Mesenchymal stem cell (in vitro differentiated cells and primary cell): ENCODE measurements at regions not wholly inside any gene's neighbourhood (a gene's known extent, or its start where the extent isn't known, plus 50 kb on each side); places are given as distances from the start of the nearest gene placed in this dataset.
"Not testable (repeated sequence)": the region's sequence is repeated elsewhere in the genome, so short reads cannot be mapped to it uniquely, and the experiment has no call there.

Experiments
- DNase-seq: peaks from one replicate; pipeline ENCODE4 v3.0.0-alpha.2; 2013
- H2AFZ ChIP-seq: one replicate; pipeline ENCODE4 v1.6.1; 2013; ENCODE audit warnings: low read depth, mild to moderate bottlenecking, control low read depth, inconsistent platforms, low read length, moderate library complexity
- H2AK5ac ChIP-seq: 2 replicates; pipeline ENCODE4 v1.6.1; 2013; ENCODE audit warnings: low read length, moderate library complexity, mild to moderate bottlenecking, inconsistent platforms; ENCODE audit not compliant: severe bottlenecking
- H2BK120ac ChIP-seq: one replicate; pipeline ENCODE4 v1.6.1; 2013; ENCODE audit warnings: low read depth, mild to moderate bottlenecking, inconsistent platforms, low read length, moderate library complexity
- H2BK12ac ChIP-seq, 2 experiments: one replicate each; pipeline ENCODE4 v1.6.1; 2013; ENCODE audit warnings: inconsistent platforms in 2 of 2, low read length in 2 of 2, mild to moderate bottlenecking in 2 of 2, moderate library complexity in 2 of 2, control low read depth in 1 of 2
- H2BK15ac ChIP-seq: one replicate; pipeline ENCODE4 v1.6.1; 2013; ENCODE audit warnings: mild to moderate bottlenecking, low read depth, inconsistent platforms; ENCODE audit not compliant: poor library complexity, severe bottlenecking
- H2BK5ac ChIP-seq: 2 replicates; pipeline ENCODE4 v1.6.1; 2013; ENCODE audit warnings: low read depth, mild to moderate bottlenecking, low read length, control low read depth, inconsistent platforms; ENCODE audit not compliant: poor library complexity, severe bottlenecking
- H3K14ac ChIP-seq, 2 experiments: one replicate each; pipeline ENCODE4 v1.6.1; 2013; ENCODE audit warnings: inconsistent platforms in 2 of 2, low read length in 2 of 2, control low read depth in 1 of 2, mild to moderate bottlenecking in 1 of 2, moderate library complexity in 1 of 2
- H3K18ac ChIP-seq, 2 experiments: one replicate each; pipeline ENCODE4 v1.6.1; 2013; ENCODE audit warnings: inconsistent platforms in 2 of 2, low read length in 2 of 2, control low read depth in 1 of 2, low read depth in 1 of 2, mild to moderate bottlenecking in 1 of 2
- H3K23ac ChIP-seq, 2 experiments: one replicate each; pipeline ENCODE4 v1.6.1; 2013; ENCODE audit warnings: inconsistent platforms in 2 of 2, low read length in 2 of 2, mild to moderate bottlenecking in 2 of 2, moderate library complexity in 2 of 2, control low read depth in 1 of 2
- H3K27ac ChIP-seq: 2 replicates; pipeline ENCODE4 v1.5.1; 2013; ENCODE audit warnings: mild to moderate bottlenecking, moderate library complexity, low read length, control low read depth, inconsistent platforms; ENCODE audit not compliant: poor library complexity, severe bottlenecking
- H3K27me3 ChIP-seq, 2 experiments: 2 replicates each; pipeline versions ENCODE4 v1.6.1 to v1.7.0; 2013; ENCODE audit warnings: low read length in 2 of 2, mild to moderate bottlenecking in 2 of 2, moderate library complexity in 2 of 2, control low read depth in 1 of 2, inconsistent platforms in 1 of 2; ENCODE audit not compliant: control insufficient read depth in 1 of 2, insufficient read depth in 1 of 2
- H3K36me3 ChIP-seq, 2 experiments: 2 replicates each; pipeline versions ENCODE4 v1.6.1 to v1.7.0; 2013; ENCODE audit warnings: low read length in 2 of 2, control low read depth in 1 of 2, inconsistent platforms in 1 of 2, low read depth in 1 of 2, mild to moderate bottlenecking in 1 of 2; ENCODE audit not compliant: insufficient read depth in 2 of 2, control insufficient read depth in 1 of 2
- H3K4ac ChIP-seq, 2 experiments: one replicate each; pipeline ENCODE4 v1.6.1; 2013; ENCODE audit warnings: inconsistent platforms in 2 of 2, low read length in 2 of 2, mild to moderate bottlenecking in 2 of 2, moderate library complexity in 2 of 2, control low read depth in 1 of 2, low read depth in 1 of 2
- H3K4me1 ChIP-seq: 2 replicates; pipeline ENCODE4 v1.6.1; 2013; ENCODE audit warnings: low read depth, low read length, control low read depth; ENCODE audit not compliant: control insufficient read depth, insufficient read depth
- H3K4me2 ChIP-seq: 2 replicates; pipeline ENCODE4 v1.6.1; 2013; ENCODE audit warnings: low read length, mild to moderate bottlenecking, inconsistent platforms; ENCODE audit not compliant: poor library complexity, severe bottlenecking
- H3K4me3 ChIP-seq, 2 experiments: 2 replicates each; pipeline versions ENCODE4 v1.5.1 to v1.7.0; 2013; ENCODE audit warnings: low read length in 2 of 2, mild to moderate bottlenecking in 2 of 2, control low read depth in 1 of 2, low read depth in 1 of 2; ENCODE audit not compliant: insufficient read depth in 1 of 2
- H3K79me1 ChIP-seq: replicated peaks from 2 replicates; pipeline ENCODE4 v1.6.1; 2013; ENCODE audit warnings: mild to moderate bottlenecking, control low read depth, low read length, inconsistent platforms; ENCODE audit not compliant: poor library complexity, severe bottlenecking
- H3K9ac ChIP-seq: 2 replicates; pipeline ENCODE4 v1.7.0; 2013; ENCODE audit warnings: mild to moderate bottlenecking, low read length, moderate library complexity
- H3K9me3 ChIP-seq: 2 replicates; pipeline ENCODE4 v1.7.0; 2013; ENCODE audit warnings: mild to moderate bottlenecking, low read length; ENCODE audit not compliant: control insufficient read depth
- H4K8ac ChIP-seq: one replicate; pipeline ENCODE4 v1.6.1; 2013; ENCODE audit warnings: inconsistent platforms, mild to moderate bottlenecking, low read length, moderate library complexity
- H4K91ac ChIP-seq: one replicate; pipeline ENCODE4 v1.6.1; 2013; ENCODE audit warnings: mild to moderate bottlenecking, low read length, inconsistent platforms
- WGBS: methylation state at CpG from one replicate; pipeline ENCODE4 v1.1.7; 2013; ENCODE audit warnings: mixed read lengths; 5-methylcytosine and 5-hydroxymethylcytosine counted together

GRCh38 chr3:13746385-13746784 is 133.5 kb downstream of the WNT7A start:
- H3K4me2 ChIP-seq, result no peak overlapping the region
- H3K9me3 ChIP-seq, result no peaks in the 10 kb centered on the region
- no peak overlapping the region for H3K18ac ChIP-seq
- no peak overlapping the region for H3K4me3 ChIP-seq
- H3K14ac ChIP-seq, result no peak overlapping the region
- H2BK5ac ChIP-seq, result no peak overlapping the region
- no peaks in the 10 kb centered on the region for H3K79me1 ChIP-seq
- no peak overlapping the region for H3K23ac ChIP-seq
- no peak overlapping the region for H3K4ac ChIP-seq
- no peak overlapping the region for H4K8ac ChIP-seq
- H2BK120ac ChIP-seq, result no peak overlapping the region
- H2AK5ac ChIP-seq, result no peak overlapping the region
- H3K27ac ChIP-seq, result no peak overlapping the region
- H2AFZ ChIP-seq, result no peak overlapping the region
- H3K9ac ChIP-seq, result no peak overlapping the region
- 70% methylated on average over 7 of the region's 7 CpGs for WGBS
- H2BK15ac ChIP-seq, result no peak overlapping the region
- no peak overlapping the region for H4K91ac ChIP-seq
- H3K36me3 ChIP-seq, result no peaks in the 10 kb centered on the region
- H3K4me1 ChIP-seq, result no peaks in the 10 kb centered on the region
- peaks cover 0 to 18% of the 10 kb centered on the region in 2 experiments for H3K27me3 ChIP-seq
- DNase-seq, result no peak
- no peak overlapping the region for H2BK12ac ChIP-seq

- Histone ChIP-seq H4K91ac (no peak overlapping the region), H3K4ac (no peak overlapping the region), H3K4me3 (no peak overlapping the region), H3K9me3 (no peaks in the 10 kb centered on the region), H2AK5ac (no peak overlapping the region), H3K23ac (no peak overlapping the region), H4K8ac (no peak overlapping the region), H3K14ac (no peak overlapping the region), H3K4me1 (no peaks in the 10 kb centered on the region), H3K27ac (no peak overlapping the region), H3K36me3 (no peaks in the 10 kb centered on the region), H2BK120ac (no peak overlapping the region), H2BK15ac (no peak overlapping the region), H3K18ac (no peak overlapping the region), H2BK5ac (no peak overlapping the region), H3K27me3 (peaks cover 0 to 18% of the 10 kb centered on the region in 2 experiments), H2AFZ (no peak overlapping the region), H3K79me1 (no peaks in the 10 kb centered on the region), H3K9ac (no peak overlapping the region), H2BK12ac (no peak overlapping the region), H3K4me2 (no peak overlapping the region)
- 91% methylated on average over 4 of the region's 9 CpGs for WGBS
- no peak for DNase-seq
These were observed 134.2 kb downstream of the WNT7A start for GRCh38 chr3:13745636-13746035.

DNA sequence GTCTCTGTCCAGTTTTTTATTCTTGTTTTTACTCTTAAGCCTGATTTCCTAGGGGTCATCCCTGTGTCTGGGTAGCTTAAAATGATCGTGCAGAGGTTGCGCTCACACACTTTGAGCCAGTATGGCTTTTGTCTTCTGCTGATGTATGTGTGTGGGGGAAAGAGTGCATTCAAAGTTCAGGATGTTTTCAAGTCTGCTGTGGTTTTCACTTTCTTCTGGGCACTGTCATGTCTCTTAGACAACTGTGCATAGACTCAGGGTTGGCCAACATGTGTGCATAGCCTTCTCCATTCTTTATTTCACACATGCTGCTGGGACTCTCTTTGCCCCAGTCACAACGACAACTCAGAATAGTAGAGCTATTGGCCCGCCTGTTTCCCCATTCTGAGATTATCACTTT is 139.1 kb downstream of the WNT7A start:
- no peak overlapping the region for H3K9ac ChIP-seq
- peaks cover 0 to under 1% of the 10 kb centered on the region in 2 experiments for H3K27me3 ChIP-seq
- H3K4ac ChIP-seq, result no peak overlapping the region
- 72% methylated on average over 4 of the region's 4 CpGs for WGBS
- no peak overlapping the region for H2BK5ac ChIP-seq
- no peaks in the 10 kb centered on the region for H3K4me1 ChIP-seq
- no peak overlapping the region for H2BK12ac ChIP-seq
- no peak overlapping the region for H2AFZ ChIP-seq
- H2BK120ac ChIP-seq, result no peak overlapping the region
- H3K14ac ChIP-seq, result no peak overlapping the region
- no peaks in the 10 kb centered on the region for H3K36me3 ChIP-seq
- H2AK5ac ChIP-seq, result no peak overlapping the region
- H3K4me3 ChIP-seq, result no peak overlapping the region
- H4K91ac ChIP-seq, result no peak overlapping the region
- no peaks in the 10 kb centered on the region for H3K79me1 ChIP-seq
- no peak overlapping the region for H3K18ac ChIP-seq
- DNase-seq, result no peak
- H3K23ac ChIP-seq, result no peak overlapping the region
- H3K9me3 ChIP-seq, result peaks cover 9% of the 10 kb centered on the region
- H3K4me2 ChIP-seq, result no peak overlapping the region
- H3K27ac ChIP-seq, result no peak overlapping the region
- no peak overlapping the region for H2BK15ac ChIP-seq
- no peak overlapping the region for H4K8ac ChIP-seq

GRCh38 chr3:13733726-13734125 is 146.1 kb downstream of the WNT7A start:
- 76% methylated on average over 1 of the region's 1 CpG for WGBS

More at GRCh38 chr3:13733726-13734125, 146.1 kb downstream of the WNT7A start:
- H2BK120ac ChIP-seq, H3K4me3 ChIP-seq, H3K9me3 ChIP-seq, H3K4ac ChIP-seq, H3K79me1 ChIP-seq, H3K27ac ChIP-seq, H2BK12ac ChIP-seq, H4K91ac ChIP-seq, H2BK15ac ChIP-seq, H3K4me1 ChIP-seq, H3K36me3 ChIP-seq, H3K4me2 ChIP-seq, H3K18ac ChIP-seq, H2AFZ ChIP-seq, H3K23ac ChIP-seq, H2AK5ac ChIP-seq, DNase-seq, H3K27me3 ChIP-seq, H3K14ac ChIP-seq, H4K8ac ChIP-seq, H3K9ac ChIP-seq, H2BK5ac ChIP-seq: not testable (repeated sequence)
